HEK293T (cell line): ENCODE measurements at regions not wholly inside any gene's neighbourhood (a gene's known extent, or its start where the extent isn't known, plus 50 kb on each side); places are given as distances from the start of the nearest gene placed in this dataset.

Experiments
- CTCF ChIA-PET: fragments of 350-600 bp; formaldehyde crosslinking; extraction: SDS; loops from one replicate; lab custom pipeline; 2021; ENCODE audit warnings: antibody characterized with exemption, inconsistent platforms; lab: Yijun Ruan, JAX
- POLR2A ChIA-PET: fragments of 350-600 bp; formaldehyde crosslinking; extraction: SDS; loops from one replicate; lab custom pipeline; 2020; ENCODE audit warnings: antibody characterized with exemption, inconsistent platforms; lab: Yijun Ruan, JAX
- DNase-seq: peaks from one replicate; pipeline ENCODE4 v3.0.0; 2012; ENCODE audit warnings: mixed read lengths; ENCODE audit errors: extremely low spot score
- ARNT ChIP-seq: fragments of 450-650 bp; IDR thresholded peaks from 2 replicates; pipeline ENCODE4 v1.6.1; 2017; ENCODE audit warnings: mild to moderate bottlenecking
- BHLHE40 ChIP-seq: fragments of 450-650 bp; IDR thresholded peaks from 2 replicates; pipeline ENCODE4 v1.6.1; 2016; ENCODE audit warnings: mild to moderate bottlenecking, moderate library complexity, borderline replicate concordance
- CTBP1 ChIP-seq: fragments of 450-650 bp; IDR thresholded peaks from 2 replicates; pipeline ENCODE4 v1.6.1; 2016; ENCODE audit warnings: borderline replicate concordance
- ELF4 ChIP-seq: fragments of 450-650 bp; IDR thresholded peaks from 2 replicates; pipeline ENCODE4 v1.6.1; 2017; ENCODE audit warnings: antibody characterized with exemption
- FOXA1 ChIP-seq: fragments of 450-650 bp; IDR thresholded peaks from 2 replicates; pipeline ENCODE4 v1.6.1; 2016; ENCODE audit warnings: mild to moderate bottlenecking
- FOXK2 ChIP-seq: fragments of 450-650 bp; IDR thresholded peaks from 2 replicates; pipeline ENCODE4 v1.6.1; 2016; ENCODE audit warnings: mild to moderate bottlenecking
- FOXM1 ChIP-seq: fragments of 450-650 bp; IDR thresholded peaks from 2 replicates; pipeline ENCODE4 v1.6.1; 2017; ENCODE audit warnings: mild to moderate bottlenecking, borderline replicate concordance
- HDGF ChIP-seq: fragments of 450-650 bp; IDR thresholded peaks from 2 replicates; pipeline ENCODE4 v1.6.1; 2017; ENCODE audit warnings: antibody characterized with exemption, borderline replicate concordance
- L3MBTL2 ChIP-seq: fragments of 450-650 bp; conservative IDR thresholded peaks from 2 replicates; pipeline ENCODE4 v1.6.1; 2016; ENCODE audit warnings: mild to moderate bottlenecking
- LEF1 ChIP-seq: fragments of 450-650 bp; IDR thresholded peaks from 2 replicates; pipeline ENCODE4 v1.6.1; 2017; ENCODE audit warnings: mild to moderate bottlenecking, borderline replicate concordance
- NFRKB ChIP-seq: fragments of 450-650 bp; IDR thresholded peaks from 2 replicates; pipeline ENCODE4 v1.6.1; 2016; ENCODE audit warnings: mild to moderate bottlenecking, moderate library complexity
- PKNOX1 ChIP-seq: fragments of 450-650 bp; IDR thresholded peaks from 2 replicates; pipeline ENCODE4 v1.6.1; 2016
- SUZ12 ChIP-seq: fragments of 450-650 bp; IDR thresholded peaks from 2 replicates; pipeline ENCODE4 v1.6.1; 2016; ENCODE audit warnings: mild to moderate bottlenecking
- TARDBP ChIP-seq: fragments of 450-650 bp; IDR thresholded peaks from 2 replicates; pipeline ENCODE4 v1.6.1; 2016
- ZNF384 ChIP-seq: fragments of 450-650 bp; IDR thresholded peaks from 2 replicates; pipeline ENCODE4 v1.6.1; 2016

DNA sequence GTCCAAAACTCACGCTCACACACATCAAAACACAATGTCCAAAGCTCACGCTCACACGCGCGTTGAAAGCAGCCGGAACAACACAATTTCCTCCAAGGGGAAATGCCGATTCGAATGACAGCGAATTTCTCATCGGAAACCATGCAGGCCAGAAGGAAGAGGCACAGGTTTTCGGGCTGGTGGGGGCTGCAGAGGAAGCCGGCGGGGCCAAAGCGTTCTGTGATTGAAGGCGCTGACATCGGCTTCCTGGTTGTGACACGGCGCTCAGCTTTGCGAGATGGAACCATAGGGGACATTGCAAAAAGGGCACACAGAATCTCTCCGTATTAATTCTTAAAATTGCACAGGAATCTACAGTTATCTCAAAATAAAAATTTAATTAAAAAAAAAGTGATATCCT, 61.3 kb downstream of the FOXL3 start:
- CTCF ChIA-PET, result no interaction called here
- POLR2A ChIA-PET, result no interaction called here
- no peak for DNase-seq
- TF ChIP-seq ARNT (no peak), TARDBP (no peak), PKNOX1 (no peak), FOXM1 (no peak), CTBP1 (no peak), L3MBTL2 (no peak), ZNF384 (no peak), FOXK2 (no peak), FOXA1 (no peak), ELF4 (no peak)

DNA sequence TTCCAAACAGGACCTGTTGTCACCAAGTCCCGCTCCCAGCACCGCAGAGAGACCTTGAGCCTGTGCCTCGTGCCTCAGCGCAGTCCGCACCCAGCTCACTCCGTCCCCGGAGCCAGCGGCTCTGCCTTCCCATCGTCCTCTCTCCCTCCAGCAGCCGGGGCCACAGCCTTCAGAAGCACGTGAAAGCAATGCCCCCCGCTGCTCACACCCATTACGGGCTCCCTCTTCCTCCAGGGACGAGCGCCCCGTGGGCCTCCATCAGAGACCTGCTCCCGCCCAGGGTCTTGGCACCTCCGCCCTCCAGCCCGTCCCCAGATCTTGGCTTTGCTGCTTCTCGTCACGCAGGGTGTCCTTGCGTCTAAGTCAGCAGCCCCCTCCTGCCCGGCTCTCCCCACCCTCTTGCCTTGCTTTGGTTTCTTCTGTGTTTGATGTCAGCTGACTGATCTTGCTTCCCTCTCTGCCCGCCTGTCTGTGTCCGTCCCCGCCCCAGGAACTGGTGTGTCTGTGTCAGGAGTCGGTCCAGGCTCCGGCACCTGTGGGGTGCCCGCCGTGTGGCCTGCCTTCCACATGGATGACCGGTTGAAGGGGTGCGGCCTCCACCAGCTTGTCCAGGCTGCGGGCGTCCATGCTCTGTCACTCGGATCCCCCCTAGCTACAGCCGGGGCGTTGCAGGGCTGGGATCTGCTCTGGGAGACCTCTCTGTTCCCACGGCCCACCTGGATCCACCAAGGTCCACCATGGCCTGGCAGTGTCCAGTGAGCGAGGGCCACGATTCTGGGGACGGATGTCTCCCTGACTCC, 61.9 kb downstream of the FOXL3 start:
- ChIA-PET POLR2A (no interaction called here), CTCF (no interaction called here)
- no peak for DNase-seq
- TF ChIP-seq ARNT, result no peak
- no peak for TF ChIP-seq L3MBTL2
- TF ChIP-seq LEF1, result no peak
- TF ChIP-seq ZNF384, result no peak
- TF ChIP-seq FOXM1, result no peak
- no peak for TF ChIP-seq SUZ12
- TF ChIP-seq BHLHE40, result no peak
- TF ChIP-seq CTBP1, result no peak
- TF ChIP-seq FOXA1, result no peak
- no peak for TF ChIP-seq TARDBP
- TF ChIP-seq NFRKB, result no peak

DNA sequence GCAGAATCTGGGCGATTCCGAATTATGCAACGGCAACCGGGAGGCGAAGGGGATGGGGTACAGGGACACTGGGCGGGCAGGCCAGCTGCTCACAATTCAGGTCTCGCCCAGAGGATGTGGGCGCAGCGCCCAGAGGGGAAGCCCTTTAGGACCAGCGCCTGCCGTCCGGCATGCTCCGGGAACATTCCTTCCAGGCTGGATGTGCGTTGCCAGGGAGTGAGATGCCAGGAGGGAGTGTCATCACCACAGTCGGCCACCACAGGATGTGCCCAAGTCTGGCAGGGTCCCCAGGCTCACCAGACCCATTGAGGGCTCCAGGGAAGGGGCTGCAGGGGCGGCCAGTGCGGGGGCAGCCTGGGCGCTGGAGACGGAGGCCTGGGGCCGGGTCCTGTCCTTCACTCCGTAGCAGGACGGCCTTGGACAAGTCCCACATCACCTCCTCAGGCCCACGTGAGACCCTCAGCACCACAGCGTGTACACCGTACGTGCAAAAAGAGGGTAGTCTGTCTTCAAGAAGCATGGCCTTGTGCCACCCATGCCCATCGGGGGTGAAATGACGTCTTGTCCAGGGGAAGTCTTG, 63.9 kb downstream of the FOXL3 start:
- no peak for DNase-seq
- POLR2A ChIA-PET, result no interaction called here

DNA sequence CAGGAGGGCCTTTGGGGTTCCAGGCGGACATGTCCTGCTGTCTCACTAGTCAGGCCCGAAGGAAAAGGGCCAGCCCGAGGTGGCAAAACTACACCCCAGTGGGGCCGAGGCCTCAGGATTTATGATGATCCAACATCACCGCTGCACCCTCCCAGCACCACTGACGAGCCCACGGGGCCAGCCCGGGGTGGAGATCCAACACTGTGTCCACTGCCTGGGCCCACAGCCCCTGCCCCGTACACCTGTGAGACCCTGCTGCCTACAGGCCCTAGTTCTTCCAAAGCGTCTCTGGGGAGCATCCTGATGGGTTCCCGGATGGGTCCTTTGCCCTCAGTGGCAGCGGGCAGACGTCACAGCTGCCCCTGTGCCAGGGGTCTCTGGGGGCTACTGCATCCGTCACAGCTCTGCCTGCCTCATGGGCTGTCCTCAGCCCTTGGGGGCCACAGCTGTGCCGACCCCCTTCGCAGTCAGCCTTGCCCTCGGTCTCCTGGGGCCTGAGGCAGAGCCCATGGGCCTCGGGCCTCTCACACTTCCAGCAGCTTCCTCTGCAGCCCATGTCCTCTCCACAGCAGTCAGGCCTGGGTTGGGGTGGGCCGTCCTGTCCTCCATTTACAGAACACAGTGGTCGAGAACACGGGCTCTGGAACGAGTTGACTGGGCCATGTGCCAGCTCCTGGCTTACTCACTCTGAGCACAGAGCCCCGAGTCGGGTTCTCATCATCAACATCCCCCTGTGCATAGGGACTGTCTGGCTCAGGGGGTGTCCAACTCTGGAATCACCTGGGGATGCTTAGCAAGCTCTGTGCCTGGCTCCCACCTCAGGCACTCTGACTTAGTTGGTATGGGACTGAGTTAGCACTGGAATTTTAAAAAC, 64.9 kb downstream of the FOXL3 start:
- CTCF ChIA-PET, result no interaction called here
- no peak for DNase-seq
- TF ChIP-seq ELF4, result no peak
- TF ChIP-seq ARNT, result no peak
- no peak for TF ChIP-seq LEF1
- TF ChIP-seq SUZ12, result no peak
- no peak for TF ChIP-seq TARDBP
- TF ChIP-seq L3MBTL2, result no peak
- no peak for TF ChIP-seq FOXM1
- no peak for TF ChIP-seq FOXK2
- TF ChIP-seq PKNOX1, result no peak
- POLR2A ChIA-PET, result no interaction called here

More for the DNA sequence above, 63.9 kb downstream of the FOXL3 start:
- TF ChIP-seq LEF1 (no peak), PKNOX1 (no peak)
- CTCF ChIA-PET, result no interaction called here

GRCh38 chr7:355568-355967, 65.6 kb downstream of the FOXL3 start:
- TF ChIP-seq L3MBTL2, result no peak
- no peak for TF ChIP-seq NFRKB
- no peak for TF ChIP-seq LEF1
- ChIA-PET POLR2A (no interaction called here), CTCF (no interaction called here)
- no peak for DNase-seq

- ChIA-PET CTCF (no interaction called here), POLR2A (no interaction called here)
- no peak for DNase-seq
- TF ChIP-seq HDGF (no peak), LEF1 (no peak)
Measured at GRCh38 chr7:356087-356486, 66.1 kb downstream of the FOXL3 start.
